SK-N-SH (cell line): ENCODE measurements at regions not wholly inside any gene's neighbourhood (a gene's known extent, or its start where the extent isn't known, plus 50 kb on each side); places are given as distances from the start of the nearest gene placed in this dataset.

Experiments used
- CTCF ChIP-seq: fragments of 200-600 bp; sonication (generic); IDR thresholded peaks from 2 replicates; pipeline ENCODE4 v1.6.1; 2017; ENCODE audit warnings: antibody characterized with exemption, mild to moderate bottlenecking, moderate library complexity
- ELF1 ChIP-seq: IDR thresholded peaks from 2 replicates; pipeline ENCODE4 v1.4.0; 2012
- EP300 ChIP-seq, 2 experiments: IDR thresholded peaks; 2 replicates each; pipeline versions ENCODE4 v1.4.0 to v1.6.1; 2012; ENCODE audit warnings: borderline replicate concordance in 1 of 2, low read depth in 1 of 2, low read length in 1 of 2
- GATA2 ChIP-seq: sonication (generic); formaldehyde crosslinking; IDR thresholded peaks from 2 replicates; pipeline ENCODE4 v1.5.0; 2020; ENCODE audit warnings: mild to moderate bottlenecking, missing genetic modification reagents
- MAX ChIP-seq: IDR thresholded peaks from 2 replicates; pipeline ENCODE4 v1.4.0; 2012; ENCODE audit warnings: low read depth
- NFIC ChIP-seq: IDR thresholded peaks from 2 replicates; pipeline ENCODE4 v1.4.0; 2012; ENCODE audit warnings: borderline replicate concordance
- NRF1 ChIP-seq: IDR thresholded peaks from 2 replicates; pipeline ENCODE4 v1.6.1; 2012; ENCODE audit warnings: low read depth, mild to moderate bottlenecking, low read length
- POLR2AphosphoS5 ChIP-seq: IDR thresholded peaks from 2 replicates; pipeline ENCODE4 v1.6.1; 2012; ENCODE audit warnings: low read depth, low read length
- REST ChIP-seq: IDR thresholded peaks from 2 replicates; pipeline ENCODE4 v1.6.1; 2012; ENCODE audit warnings: mild to moderate bottlenecking, low read depth, low read length, moderate library complexity
- SIN3A ChIP-seq: IDR thresholded peaks from 2 replicates; pipeline ENCODE4 v1.6.1; 2012; ENCODE audit warnings: low read depth, mild to moderate bottlenecking, low read length, moderate library complexity, borderline replicate concordance
- SMC3 ChIP-seq: IDR thresholded peaks from 2 replicates; pipeline ENCODE4 v1.6.1; 2012; ENCODE audit warnings: low read depth, low read length, improper control_type of control experiment
- TAF1 ChIP-seq: IDR thresholded peaks from 2 replicates; pipeline ENCODE4 v1.6.1; 2012; ENCODE audit warnings: low read depth, mild to moderate bottlenecking, low read length, moderate library complexity, borderline replicate concordance
- TCF12 ChIP-seq: IDR thresholded peaks from 2 replicates; pipeline ENCODE4 v1.4.0; 2012
- ZBTB33 ChIP-seq: IDR thresholded peaks from 2 replicates; pipeline ENCODE4 v1.4.0; 2012; ENCODE audit warnings: low read depth, borderline replicate concordance

GRCh38 chr16:5671421-5671820, 573.8 kb upstream of the EEF2KMT start:
- no peak for TF ChIP-seq REST
- TF ChIP-seq CTCF = no peak
- no peak for TF ChIP-seq SMC3
- TF ChIP-seq ELF1 = no peak
- TF ChIP-seq EP300 (IDR thresholded peaks at IDR 0.05; ENCODE audit: borderline replicate concordance in 1 of 2, low read depth in 1 of 2, low read length in 1 of 2) = no peak
- no peak for TF ChIP-seq MAX
- TF ChIP-seq GATA2 (CRISPR knock-in tag) = no peak
- no peak for TF ChIP-seq SIN3A
- TF ChIP-seq TAF1 = no peak
- TF ChIP-seq NRF1 = no peak
- no peak for TF ChIP-seq TCF12
- TF ChIP-seq ZBTB33 = no peak
- no peak for TF ChIP-seq NFIC
- TF ChIP-seq POLR2AphosphoS5 = no peak
